Stomach smooth muscle (tissue), 2 donors: ENCODE measurements at regions not wholly inside any gene's neighbourhood (a gene's known extent, or its start where the extent isn't known, plus 50 kb on each side); places are given as distances from the start of the nearest gene placed in this dataset.

Experiments used
- H3K27ac ChIP-seq: one replicate; pipeline ENCODE4 v1.7.0; 2013; ENCODE audit warnings: mild to moderate bottlenecking, low read length, inconsistent platforms
- H3K27me3 ChIP-seq, 2 donors: one replicate each; pipeline ENCODE4 v1.7.0; 2013; ENCODE audit warnings: low read length in 2 of 2; ENCODE audit not compliant: insufficient read depth in 2 of 2, control insufficient read depth in 1 of 2
- H3K36me3 ChIP-seq, 2 donors: one replicate each; pipeline ENCODE4 v1.7.0; 2013; ENCODE audit warnings: low read length in 2 of 2; ENCODE audit not compliant: control insufficient read depth in 2 of 2, insufficient read depth in 2 of 2
- H3K4me1 ChIP-seq: one replicate; pipeline ENCODE4 v1.7.0; 2013; ENCODE audit warnings: low read length; ENCODE audit not compliant: control insufficient read depth, insufficient read depth
- H3K4me3 ChIP-seq, 2 donors: one replicate each; pipeline ENCODE4 v1.7.0; 2013; ENCODE audit warnings: low read length in 2 of 2
- H3K9ac ChIP-seq, 2 donors: one replicate each; pipeline ENCODE4 v1.7.0; 2013; ENCODE audit warnings: low read length in 2 of 2, mild to moderate bottlenecking in 1 of 2
- H3K9me3 ChIP-seq, 2 donors: one replicate each; pipeline ENCODE4 v1.7.0; 2013; ENCODE audit warnings: low read length in 2 of 2; ENCODE audit not compliant: control insufficient read depth in 2 of 2
- donor health status: healthy.
- donor health status: Pancreatic carcinoma.

DNA sequence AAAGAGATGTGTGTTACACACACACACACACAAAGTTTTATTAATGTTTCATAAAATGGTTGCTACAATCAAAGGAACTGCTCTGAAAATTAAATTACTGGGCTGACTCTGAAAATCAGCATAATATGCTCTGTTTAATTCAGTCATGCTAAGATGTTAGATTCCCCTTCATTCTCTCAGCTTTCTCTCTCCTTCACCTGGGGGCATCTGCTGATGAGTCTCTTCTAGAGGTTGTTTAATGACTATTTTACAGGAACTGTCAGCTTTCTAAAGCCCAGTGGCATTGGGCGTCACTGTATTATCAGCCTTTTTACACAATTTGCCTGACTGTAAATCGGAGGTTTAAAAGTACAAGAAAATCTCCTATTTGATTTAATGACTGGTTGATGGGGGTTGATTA lies 559.7 kb upstream of the POU3F2 start:
- H3K4me1 ChIP-seq, result no peaks in the 10 kb centered on the region
- no peaks in the 10 kb centered on the region for H3K36me3 ChIP-seq
- H3K9ac ChIP-seq, result no peak overlapping the region
- H3K9me3 ChIP-seq, result no peaks in the 10 kb centered on the region
- H3K4me3 ChIP-seq, result no peak overlapping the region
- no peak overlapping the region for H3K27ac ChIP-seq
- no peaks in the 10 kb centered on the region for H3K27me3 ChIP-seq

DNA sequence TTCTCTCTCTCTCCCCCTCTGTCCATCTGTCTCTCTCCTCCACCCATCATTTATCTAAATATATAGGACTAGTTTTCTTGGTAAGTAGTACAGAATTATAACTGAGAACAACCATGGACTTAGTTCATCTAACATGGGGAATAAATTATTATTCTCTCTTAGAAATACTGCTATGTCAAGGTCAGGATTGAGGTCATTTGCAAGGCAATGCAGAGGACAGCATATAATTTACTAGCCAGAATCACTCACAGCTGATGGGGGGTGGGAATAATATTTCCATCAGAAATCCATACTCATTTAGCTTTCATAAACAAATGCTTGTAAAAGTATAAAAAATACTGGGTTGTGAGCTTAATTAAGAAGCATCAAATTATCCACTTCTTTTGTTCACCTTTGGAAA lies 553.9 kb upstream of the POU3F2 start:
- H3K4me3 ChIP-seq, result no peak overlapping the region
- H3K27me3 ChIP-seq, result no peaks in the 10 kb centered on the region
- no peak overlapping the region for H3K9ac ChIP-seq
- no peak overlapping the region for H3K27ac ChIP-seq
- no peaks in the 10 kb centered on the region for H3K9me3 ChIP-seq
- H3K36me3 ChIP-seq, result no peaks in the 10 kb centered on the region
- no peaks in the 10 kb centered on the region for H3K4me1 ChIP-seq

DNA sequence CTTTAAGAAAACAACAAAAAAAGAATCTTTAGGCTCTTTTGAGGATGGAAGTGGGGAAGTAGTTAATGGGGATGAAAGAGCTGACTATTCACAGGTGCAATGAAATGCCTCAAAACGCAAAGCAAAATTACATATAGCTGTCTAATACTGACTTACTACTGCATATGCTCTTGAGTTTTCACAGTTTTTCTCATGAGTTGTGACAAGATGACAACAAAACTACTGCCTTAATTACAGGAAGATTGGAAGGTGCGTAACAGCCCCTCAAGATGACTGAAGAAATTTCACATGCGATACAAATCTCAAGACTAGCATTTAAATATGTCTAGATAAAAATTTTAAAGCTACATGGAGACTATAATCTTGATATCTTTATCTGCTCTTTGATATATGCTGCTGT lies 547.8 kb upstream of the POU3F2 start:
- H3K27ac ChIP-seq, result no peak overlapping the region
- H3K27me3 ChIP-seq, result no peaks in the 10 kb centered on the region
- no peaks in the 10 kb centered on the region for H3K4me1 ChIP-seq
- no peaks in the 10 kb centered on the region for H3K36me3 ChIP-seq
- H3K9me3 ChIP-seq, result no peaks in the 10 kb centered on the region
- H3K4me3 ChIP-seq, result no peak overlapping the region
- H3K9ac ChIP-seq, result no peak overlapping the region

DNA sequence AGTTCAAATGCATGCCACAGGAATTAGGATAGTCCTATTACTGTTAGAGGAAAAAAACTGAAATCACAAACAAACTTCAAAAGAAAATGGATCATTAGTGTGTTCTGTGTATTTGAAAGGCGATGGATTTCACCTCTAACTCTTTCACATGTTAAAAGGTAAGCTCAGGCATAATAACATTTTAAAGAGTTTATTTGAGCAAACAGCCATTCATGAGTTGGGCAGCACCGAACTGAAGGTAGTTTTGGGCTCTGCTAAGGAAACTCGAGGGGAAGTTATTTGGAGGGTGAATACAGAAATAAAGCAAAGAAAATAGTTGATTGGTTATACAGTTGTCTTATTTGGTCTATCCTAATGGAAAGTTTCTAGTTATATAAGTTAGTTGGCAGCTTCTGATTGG lies 546.5 kb upstream of the POU3F2 start:
- H3K9me3 ChIP-seq, result no peaks in the 10 kb centered on the region
- H3K4me3 ChIP-seq, result no peak overlapping the region
- H3K36me3 ChIP-seq, result no peaks in the 10 kb centered on the region
- H3K9ac ChIP-seq, result no peak overlapping the region
- H3K27me3 ChIP-seq, result no peaks in the 10 kb centered on the region
- no peaks in the 10 kb centered on the region for H3K4me1 ChIP-seq
- no peak overlapping the region for H3K27ac ChIP-seq

- Histone ChIP-seq H3K4me3 (no peak overlapping the region), H3K9ac (no peak overlapping the region), H3K4me1 (no peaks in the 10 kb centered on the region), H3K27me3 (no peaks in the 10 kb centered on the region), H3K27ac (no peak overlapping the region), H3K9me3 (no peaks in the 10 kb centered on the region), H3K36me3 (no peaks in the 10 kb centered on the region)
These were observed 541.6 kb upstream of the POU3F2 start for GRCh38 chr6:98292810-98293209.

DNA sequence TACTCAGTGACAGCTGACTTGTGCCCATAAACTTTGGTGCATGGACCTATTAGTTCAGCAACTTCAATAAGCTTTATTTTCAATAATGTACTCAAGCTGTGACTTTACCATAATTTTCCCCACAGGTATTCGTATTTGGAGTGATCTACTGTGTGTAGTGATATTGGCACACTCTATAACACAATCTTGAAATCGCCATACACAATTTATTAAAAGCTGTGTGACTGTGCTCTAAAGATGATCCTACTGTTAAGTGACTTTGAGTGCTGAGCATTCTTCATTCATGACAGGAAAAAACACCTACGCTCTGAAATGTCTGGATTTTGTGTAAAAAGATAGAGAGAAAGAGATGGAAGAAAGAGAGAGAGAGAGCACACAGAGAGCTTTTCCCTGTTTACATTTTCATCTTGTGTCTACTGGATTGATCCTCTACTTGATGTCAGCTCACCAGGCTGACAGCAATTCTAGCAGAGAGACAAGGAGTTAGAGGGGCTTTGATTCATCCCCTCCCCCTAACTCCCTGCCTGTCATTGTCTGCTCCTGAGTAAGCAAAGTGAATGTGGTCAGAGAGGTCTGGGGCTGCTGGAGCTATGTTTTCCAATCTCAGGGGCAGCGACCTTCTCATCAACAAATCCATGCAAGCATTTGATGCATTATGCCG lies 538.7 kb upstream of the POU3F2 start:
- Histone ChIP-seq H3K27me3 (no peaks in the 10 kb centered on the region), H3K9ac (no peak overlapping the region), H3K36me3 (no peaks in the 10 kb centered on the region), H3K9me3 (no peaks in the 10 kb centered on the region), H3K4me3 (no peak overlapping the region), H3K4me1 (no peaks in the 10 kb centered on the region), H3K27ac (no peak overlapping the region)

DNA sequence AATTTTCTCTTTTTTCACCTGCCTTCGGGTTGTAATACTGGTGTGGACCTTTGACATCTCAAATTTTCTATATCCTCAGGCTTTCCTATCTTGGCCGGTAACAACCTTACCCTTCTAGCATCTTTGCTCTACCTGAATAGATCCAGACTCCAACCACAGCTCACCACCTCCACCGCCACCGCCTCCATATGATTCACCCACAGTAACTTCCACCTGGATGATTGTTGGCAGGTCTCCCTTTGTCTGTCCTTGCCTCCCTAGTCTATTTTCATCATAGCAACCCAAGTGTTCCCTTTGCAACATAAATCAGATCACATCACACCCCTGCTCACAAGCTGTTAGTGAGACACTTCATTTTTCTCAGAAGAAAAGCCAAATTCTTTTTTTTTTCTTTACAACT lies 525.8 kb upstream of the POU3F2 start:
- Histone ChIP-seq H3K4me3 (no peak overlapping the region), H3K9me3 (no peaks in the 10 kb centered on the region), H3K9ac (no peak overlapping the region), H3K36me3 (no peaks in the 10 kb centered on the region), H3K4me1 (no peaks in the 10 kb centered on the region), H3K27me3 (no peaks in the 10 kb centered on the region), H3K27ac (no peak overlapping the region)

GRCh38 chr6:98310443-98310842 lies 523.9 kb upstream of the POU3F2 start:
- H3K4me3 ChIP-seq, result no peak overlapping the region

GRCh38 chr6:98323605-98324004 lies 510.8 kb upstream of the POU3F2 start:
- H3K27me3 ChIP-seq, result no peaks in the 10 kb centered on the region
- H3K9me3 ChIP-seq, result no peaks in the 10 kb centered on the region
- H3K36me3 ChIP-seq, result no peaks in the 10 kb centered on the region
- no peaks in the 10 kb centered on the region for H3K4me1 ChIP-seq
- H3K27ac ChIP-seq, result no peak overlapping the region
- H3K9ac ChIP-seq, result no peak overlapping the region
- no peak overlapping the region for H3K4me3 ChIP-seq

More at GRCh38 chr6:98310443-98310842, 523.9 kb upstream of the POU3F2 start:
- no peak overlapping the region for H3K27ac ChIP-seq
- no peak overlapping the region for H3K9ac ChIP-seq
- H3K36me3 ChIP-seq, result no peaks in the 10 kb centered on the region
- no peaks in the 10 kb centered on the region for H3K4me1 ChIP-seq
- H3K9me3 ChIP-seq, result no peaks in the 10 kb centered on the region
- H3K27me3 ChIP-seq, result no peaks in the 10 kb centered on the region

- H3K4me1 ChIP-seq, result no peaks in the 10 kb centered on the region
- H3K36me3 ChIP-seq, result no peaks in the 10 kb centered on the region
- H3K27me3 ChIP-seq, result no peaks in the 10 kb centered on the region
- H3K9ac ChIP-seq, result no peak overlapping the region
- no peak overlapping the region for H3K4me3 ChIP-seq
- no peaks in the 10 kb centered on the region for H3K9me3 ChIP-seq
- H3K27ac ChIP-seq, result no peak overlapping the region
These were observed 509.9 kb upstream of the POU3F2 start for GRCh38 chr6:98324446-98324845.

DNA sequence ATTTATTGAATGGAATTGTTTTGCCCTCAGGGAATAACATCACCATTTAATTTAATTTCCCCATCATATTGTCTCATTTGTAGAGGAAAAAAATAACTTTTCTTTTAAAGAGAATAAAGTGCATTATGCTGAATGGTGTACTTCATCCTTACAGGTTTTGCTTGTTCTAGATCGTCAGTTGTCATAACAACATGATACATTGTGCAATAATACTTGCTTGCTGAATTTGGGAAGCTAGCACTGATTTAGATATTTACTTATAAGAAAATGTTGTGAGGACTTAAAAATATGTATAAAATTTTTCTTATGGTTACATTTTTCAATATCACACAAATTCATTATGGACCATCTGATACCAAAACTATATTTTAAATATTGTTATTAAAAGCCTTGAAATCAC lies 509.0 kb upstream of the POU3F2 start:
- Histone ChIP-seq H3K27me3 (no peaks in the 10 kb centered on the region), H3K36me3 (no peaks in the 10 kb centered on the region), H3K9ac (no peak overlapping the region)

More for the DNA sequence above, 509.0 kb upstream of the POU3F2 start:
- H3K27ac ChIP-seq, result no peak overlapping the region
- no peak overlapping the region for H3K4me3 ChIP-seq
- no peaks in the 10 kb centered on the region for H3K4me1 ChIP-seq
- no peaks in the 10 kb centered on the region for H3K9me3 ChIP-seq
